ENCODE measurements at regions not wholly inside any gene's neighbourhood (a gene's known extent, or its start where the extent isn't known, plus 50 kb on each side); places are given as distances from the start of the nearest gene placed in this dataset.
A peak's percentile ranks its signal among the peaks of the same experiment; 100 is the strongest.
"Not testable (repeated sequence)": the region's sequence is repeated elsewhere in the genome, so short reads cannot be mapped to it uniquely, and the experiment has no call there.

DNA sequence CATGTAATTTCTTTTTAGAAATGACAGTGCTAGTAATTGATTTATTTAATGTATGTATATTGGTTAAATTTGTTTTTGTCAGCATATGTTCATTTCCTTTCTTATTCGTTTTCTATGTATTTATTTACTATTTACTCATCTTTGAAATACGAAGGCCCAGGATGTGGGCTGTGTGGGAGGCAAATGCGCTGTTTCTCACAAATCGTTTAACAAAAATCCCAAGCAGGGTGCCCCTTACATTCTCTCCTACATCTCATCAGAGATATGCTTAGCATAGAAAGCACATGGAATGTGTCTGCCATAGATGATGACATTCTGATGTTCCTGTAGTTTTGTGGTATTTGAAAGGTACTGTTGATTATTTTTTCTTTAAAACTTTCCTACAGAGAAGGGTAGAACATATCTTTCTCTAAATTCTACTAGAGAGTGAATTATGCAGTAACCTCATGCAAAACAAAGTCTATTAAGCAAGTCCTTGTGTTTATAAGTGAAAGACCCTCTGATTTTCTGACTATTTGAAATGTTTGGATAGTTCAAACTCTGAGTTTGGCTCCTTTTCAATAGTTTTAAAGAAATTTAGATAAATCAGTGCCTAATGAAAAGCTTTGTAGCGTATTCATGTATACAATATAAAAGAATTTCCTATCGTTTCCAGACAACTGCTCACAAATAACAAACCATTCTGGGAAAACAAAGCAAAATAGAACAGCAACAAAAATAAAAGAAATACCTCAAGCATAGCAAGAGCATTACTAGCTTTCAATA lies 111.1 kb upstream of the VGLL3 start:
- no peak for DNase-seq (ENCODE audit: low spot score)

DNA sequence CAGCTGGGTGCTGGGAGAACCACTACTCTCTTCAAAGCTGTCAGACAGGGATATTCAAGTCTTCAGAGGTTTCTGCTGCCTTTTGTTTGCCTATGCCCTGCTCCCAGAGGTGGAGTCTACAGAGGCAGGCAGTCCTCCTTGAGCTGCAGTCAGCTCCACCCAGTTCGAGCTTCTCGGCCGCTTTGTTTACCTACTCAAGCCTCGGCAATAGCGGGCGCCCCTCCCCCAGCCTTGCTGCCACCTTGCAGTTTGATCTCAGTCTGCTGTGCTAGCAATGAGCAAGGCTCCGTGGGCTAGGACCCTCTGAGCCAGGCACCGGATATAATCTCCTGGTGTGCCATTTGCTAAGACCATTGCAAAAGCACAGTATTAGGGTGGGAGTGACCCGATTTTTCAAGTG lies 106.8 kb upstream of the VGLL3 start:
- DNase-seq (ENCODE audit: low spot score): not testable (repeated sequence)

DNA sequence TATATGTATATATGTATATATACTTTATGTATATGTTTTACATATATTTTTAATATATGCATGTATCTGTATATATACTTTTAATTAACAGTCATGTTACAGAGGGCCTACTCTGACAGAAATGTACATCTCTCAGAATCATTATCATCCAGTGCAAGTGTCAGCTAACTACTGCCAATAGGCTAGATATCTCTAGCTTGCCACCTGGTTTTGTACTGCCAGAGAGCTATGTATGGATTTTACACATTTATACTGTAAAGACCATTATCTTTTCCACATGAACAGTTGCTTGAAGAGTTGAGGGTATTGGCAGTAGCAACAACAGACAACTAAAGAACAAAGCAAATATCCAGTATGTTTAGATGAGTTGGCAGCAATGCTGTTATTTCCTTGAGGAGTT lies 99.7 kb upstream of the VGLL3 start:
- no peak for DNase-seq (ENCODE audit: low spot score)

DNA sequence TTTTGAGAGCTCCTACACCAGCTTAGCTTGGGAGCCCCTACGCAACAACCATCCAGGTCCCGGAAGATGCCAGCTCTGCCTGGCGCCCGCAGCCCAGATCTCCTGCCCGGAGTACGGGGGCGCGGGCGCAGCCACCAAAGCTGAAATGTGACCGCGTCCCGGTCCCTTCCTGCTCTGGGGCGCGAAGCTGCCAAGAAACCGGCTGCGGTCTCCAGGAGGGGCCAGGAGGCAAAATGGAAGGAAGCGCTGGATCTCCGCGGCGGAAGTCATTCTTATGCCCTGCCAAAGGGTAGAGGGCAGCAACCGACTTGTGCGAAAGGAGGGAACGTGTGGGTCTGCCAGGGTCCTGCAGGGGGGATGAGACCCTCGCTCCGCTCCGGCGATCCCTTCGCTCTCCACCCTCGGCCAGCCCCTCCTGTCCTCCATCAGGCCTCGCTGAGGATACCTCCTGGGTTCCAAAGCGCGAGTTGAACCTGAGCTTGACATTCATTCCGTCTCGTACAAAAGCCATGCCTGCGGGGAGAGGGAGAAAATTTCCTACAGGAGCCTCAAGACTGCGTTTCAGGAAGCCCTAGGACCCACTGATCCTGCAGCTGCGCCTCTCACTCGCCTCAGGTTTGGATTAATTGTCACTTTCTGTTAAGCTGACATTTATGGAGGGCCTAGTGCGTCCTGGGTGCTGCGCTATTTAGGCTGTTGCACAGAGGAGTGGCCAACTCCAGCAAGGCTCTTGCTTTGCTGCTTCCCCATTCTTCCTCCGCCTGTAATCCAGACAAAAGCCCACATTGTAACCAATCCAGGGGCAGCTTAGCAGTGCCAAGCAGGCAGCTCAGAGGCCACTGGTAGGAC lies 98.3 kb upstream of the VGLL3 start:
- peak; percentile 48 for DNase-seq (ENCODE audit: low spot score)

- no peak for DNase-seq (ENCODE audit: low spot score)
These were observed 97.6 kb upstream of the VGLL3 start for GRCh38 chr3:87088430-87088992.

GRCh38 chr3:87084868-87085267 lies 93.9 kb upstream of the VGLL3 start:
- DNase-seq (ENCODE audit: low spot score): no peak

DNA sequence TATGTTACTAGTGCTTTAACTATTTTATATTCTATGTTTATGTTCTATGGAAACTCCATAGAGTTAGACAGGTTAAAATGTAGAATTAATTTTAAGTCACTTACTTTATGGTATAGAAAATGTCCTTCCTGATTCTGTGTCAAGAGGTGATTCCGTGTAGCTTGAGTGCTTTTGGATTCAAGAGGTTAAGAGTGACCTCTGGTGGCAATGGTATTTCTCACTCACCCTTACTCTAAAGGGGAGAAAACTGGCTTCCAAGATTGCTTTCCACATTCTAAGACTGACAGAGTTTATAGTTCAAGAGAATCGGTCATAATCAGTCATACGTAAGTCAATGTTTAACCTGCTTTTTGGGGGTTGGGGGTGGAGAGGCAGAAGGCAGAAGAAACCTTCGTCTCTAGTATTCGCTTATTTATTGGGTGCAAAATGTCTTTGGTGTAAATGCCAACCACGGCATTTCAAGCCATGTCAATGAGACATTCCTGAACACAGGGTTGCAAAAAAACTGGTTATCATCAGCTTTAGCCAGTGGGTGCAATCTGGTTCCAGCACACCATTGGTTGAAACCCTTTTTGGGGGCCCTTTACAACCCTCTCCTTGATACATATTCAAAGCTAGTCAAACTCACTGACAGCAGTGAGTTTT lies 92.0 kb upstream of the VGLL3 start:
- DNase-seq (ENCODE audit: low spot score): peak; percentile 44

DNA sequence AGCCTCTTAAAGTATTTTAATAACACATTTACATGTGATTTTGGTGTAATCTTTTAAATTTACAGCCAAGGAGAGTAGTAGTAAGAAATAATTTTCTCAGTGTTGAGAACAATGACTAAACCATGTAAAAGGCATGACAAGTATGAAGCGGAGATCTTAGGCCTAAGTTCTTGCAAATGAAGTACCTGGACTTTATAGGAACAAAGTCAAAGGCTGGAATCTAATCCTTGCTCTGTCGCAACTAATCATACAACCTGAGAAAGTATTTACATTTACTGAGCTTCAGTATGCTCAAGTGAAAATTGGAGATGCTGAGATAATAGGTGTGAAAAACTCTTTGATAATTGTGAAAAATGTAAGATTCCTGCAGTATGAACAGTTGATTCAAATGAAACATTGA lies 86.4 kb upstream of the VGLL3 start:
- DNase-seq (ENCODE audit: low spot score): no peak

- DNase-seq (ENCODE audit: low spot score): peak; percentile 49
These were observed 86.0 kb upstream of the VGLL3 start for GRCh38 chr3:87076946-87077345.

DNA sequence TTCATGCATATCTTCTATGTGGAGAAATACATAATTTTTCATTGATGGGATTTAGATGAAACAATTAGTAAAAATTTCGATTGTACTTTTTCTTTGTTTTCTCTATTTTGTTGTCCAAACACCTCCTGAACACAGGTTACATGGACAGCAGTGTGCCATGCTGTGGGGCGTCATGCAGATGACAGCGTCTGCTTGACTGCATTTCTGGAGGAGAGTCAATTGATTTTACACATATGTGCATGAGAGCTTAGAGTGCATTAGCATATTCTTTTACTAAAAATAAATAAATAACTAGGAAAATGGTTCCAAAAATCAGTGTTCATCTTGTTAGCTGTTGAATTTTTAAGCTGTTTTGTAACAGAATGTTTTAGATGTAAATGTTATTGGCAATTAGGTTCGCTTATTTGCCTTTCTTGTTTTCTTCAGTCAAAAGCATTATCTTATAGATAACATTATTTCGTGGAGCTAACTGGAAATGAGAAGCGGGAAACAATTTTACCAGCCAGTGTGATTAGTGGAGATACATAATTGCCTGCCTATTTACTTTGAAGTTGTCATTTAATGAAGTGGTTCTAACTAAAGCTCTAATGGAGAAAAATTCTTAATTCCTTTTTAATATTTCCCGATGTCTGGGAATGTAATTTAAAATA lies 82.7 kb upstream of the VGLL3 start:
- DNase-seq (ENCODE audit: low spot score): no peak

DNA sequence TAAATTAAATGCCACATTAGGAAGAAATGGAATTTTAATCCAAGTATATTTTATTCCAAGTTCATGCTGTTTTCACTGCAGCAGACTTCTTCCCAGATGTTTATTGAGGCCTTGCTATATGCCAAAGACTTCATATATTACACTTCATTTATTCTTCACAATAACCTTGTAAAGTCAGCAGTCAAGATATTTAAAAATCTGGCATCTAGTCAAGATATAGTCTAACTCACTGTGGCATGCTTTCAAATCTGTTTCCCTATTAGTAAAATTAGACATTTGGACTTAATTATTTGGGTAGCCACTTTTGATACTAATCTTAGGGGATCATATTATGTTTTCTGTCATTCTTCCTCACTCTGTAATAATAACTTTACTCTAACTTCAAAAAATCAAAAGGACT lies 81.5 kb upstream of the VGLL3 start:
- no peak for DNase-seq (ENCODE audit: low spot score)

DNA sequence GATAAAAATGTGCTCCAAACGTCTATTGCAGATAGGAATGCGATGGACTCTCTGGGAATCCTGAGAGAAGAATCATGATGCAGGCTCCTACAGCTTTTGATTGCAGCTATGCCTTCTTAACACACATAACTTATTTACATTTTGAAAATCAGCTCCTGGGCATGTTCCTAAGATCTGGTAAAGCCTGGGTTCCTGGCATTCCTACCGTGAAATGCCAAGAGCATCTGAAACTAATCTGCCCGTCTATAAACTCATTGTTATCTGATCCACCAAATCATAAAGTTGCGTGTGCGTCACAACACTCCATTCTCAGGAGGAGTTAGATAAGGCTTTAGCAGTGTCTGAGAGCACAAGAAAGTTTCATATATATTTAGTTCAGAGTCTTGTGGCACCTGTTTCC lies 79.0 kb upstream of the VGLL3 start:
- no peak for DNase-seq (ENCODE audit: low spot score)

DNA sequence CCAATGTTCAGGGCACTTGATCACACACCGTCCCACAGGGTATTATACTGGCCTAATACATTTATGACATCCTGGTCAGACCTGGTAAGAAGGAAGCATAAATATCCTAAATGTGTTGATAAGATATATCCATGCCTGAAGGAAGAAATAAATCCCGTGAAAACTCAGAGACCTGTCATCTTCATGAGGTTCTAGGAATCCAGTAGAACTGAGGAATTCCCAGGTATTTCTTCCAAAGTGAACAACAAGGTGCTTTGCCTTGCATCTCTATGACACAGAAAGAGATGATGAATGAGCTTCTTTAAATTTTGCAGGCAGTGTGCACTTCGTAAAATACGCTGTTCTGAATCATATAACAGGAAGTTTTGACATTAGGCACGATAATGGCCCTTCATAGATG lies 78.1 kb upstream of the VGLL3 start:
- no peak for DNase-seq (ENCODE audit: low spot score)

DNA sequence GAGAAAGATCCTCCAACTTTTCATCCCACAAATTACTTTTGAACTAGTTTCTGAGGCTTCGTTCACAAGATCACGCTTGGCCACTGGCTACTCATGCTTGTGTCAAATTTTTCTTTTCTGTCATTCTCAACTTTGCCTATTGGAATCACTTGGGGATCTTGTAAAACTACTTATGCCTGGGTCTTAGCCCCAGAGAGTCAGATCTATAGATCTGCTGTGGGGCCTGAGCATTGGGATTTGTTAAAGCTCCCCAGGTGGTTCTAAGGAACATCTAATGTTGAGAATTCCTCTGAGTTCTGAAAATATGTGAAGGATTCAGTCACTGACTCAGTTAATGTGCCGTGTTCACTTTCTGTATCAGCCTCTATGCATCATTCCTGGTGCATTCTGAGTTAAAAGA lies 71.7 kb upstream of the VGLL3 start:
- DNase-seq (ENCODE audit: low spot score): no peak

DNA sequence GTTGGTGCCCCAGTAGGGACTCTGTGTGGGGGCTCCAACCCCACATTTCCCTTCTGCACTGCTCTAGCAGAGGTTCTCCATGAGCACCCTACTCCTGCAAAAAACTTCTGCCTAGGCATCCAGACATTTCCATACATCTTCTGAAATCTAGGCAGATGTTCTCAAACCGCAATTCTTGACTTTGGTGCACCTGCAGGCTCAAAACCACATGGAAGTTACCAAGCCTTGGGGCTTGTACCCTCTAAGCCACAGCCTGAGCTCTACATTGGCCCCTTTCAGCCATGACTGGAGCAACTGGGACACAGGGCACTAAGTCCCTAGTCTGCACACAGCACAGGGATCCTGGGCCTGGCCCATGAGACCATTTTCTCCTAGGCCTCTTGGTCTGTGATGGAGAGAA lies 66.5 kb upstream of the VGLL3 start:
- DNase-seq (ENCODE audit: low spot score): no peak

DNA sequence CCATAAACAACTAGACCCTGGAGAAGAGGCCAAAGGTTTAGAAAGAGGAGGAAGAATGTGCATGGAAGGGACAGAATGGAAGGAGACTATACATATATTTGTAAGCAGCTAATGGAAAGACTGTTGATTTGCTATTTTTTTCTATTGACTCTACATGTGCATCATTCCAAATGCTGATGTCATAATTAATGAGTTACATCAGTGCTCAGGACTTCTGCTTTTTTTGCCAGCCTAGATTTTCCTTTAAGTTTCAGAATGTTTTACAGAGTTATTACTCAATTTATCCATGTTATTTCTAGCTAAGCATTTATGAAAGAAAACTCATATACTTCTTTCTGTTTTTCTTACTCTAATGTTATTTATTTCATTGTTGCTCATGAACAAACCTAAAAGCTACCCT lies 62.6 kb upstream of the VGLL3 start:
- no peak for DNase-seq (ENCODE audit: low spot score)

DNA sequence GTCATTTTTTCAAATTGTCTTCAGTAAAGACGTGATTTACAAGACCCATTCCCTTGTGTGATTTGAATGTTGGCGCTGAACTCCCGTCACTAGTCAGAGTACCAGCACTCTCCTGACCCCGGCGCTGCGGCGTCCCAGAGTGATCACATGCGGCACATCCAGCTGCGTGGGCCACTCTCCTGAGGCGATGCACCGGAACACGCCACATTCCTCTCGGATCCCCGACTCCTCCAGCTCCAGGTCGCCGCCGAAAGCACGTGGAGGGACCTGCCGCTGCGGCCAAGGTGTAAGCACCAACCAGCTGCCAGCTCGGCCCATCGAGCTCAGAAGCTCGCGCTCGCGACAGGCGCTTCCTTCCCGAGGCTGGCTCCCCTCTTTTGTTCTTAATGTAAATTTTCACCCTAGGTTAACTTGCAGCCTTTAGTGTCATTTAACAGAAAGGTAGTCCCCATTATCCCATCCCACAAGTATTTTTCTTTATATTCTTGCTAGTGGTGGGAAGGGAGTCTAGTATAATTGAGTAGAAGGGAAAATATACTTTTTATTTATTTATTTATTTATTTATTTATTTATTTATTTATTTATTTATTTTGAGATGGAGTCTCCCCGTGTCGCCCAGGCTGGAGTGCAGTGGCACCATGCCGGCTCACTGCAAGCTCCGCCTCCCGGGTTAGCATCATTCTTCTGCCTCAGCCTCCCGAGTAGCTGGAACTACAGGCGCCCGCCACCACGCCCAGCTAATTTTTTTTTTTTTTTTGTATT lies 61.7 kb upstream of the VGLL3 start:
- DNase-seq (ENCODE audit: low spot score): no peak

GRCh38 chr3:87047852-87048251 lies 56.9 kb upstream of the VGLL3 start:
- no peak for DNase-seq (ENCODE audit: low spot score)

DNA sequence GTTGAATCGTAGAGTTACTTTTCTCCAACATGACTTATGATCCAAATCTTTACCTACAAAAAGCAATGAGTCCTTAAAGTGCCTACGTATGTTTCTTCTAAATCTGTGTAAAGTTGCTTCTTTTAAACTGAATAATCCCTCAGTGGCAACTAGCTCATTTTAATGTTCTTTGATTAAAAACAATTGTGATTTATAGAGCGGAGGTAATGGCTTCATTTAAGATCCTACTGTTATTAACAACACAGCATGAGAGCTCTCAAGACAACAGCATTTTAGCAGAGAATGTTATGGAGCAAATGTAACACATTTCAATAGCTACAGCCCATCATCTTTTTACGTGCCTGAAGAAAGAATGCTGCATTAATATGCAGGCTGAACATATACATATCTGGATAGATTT lies 55.3 kb upstream of the VGLL3 start:
- no peak for DNase-seq (ENCODE audit: low spot score)

- DNase-seq (ENCODE audit: low spot score): no peak
These were observed 54.5 kb upstream of the VGLL3 start for GRCh38 chr3:87045473-87045872.

- DNase-seq (ENCODE audit: low spot score): no peak
These were observed 53.9 kb upstream of the VGLL3 start for GRCh38 chr3:87044846-87045245.
